H1 (cell line): ENCODE measurements at regions not wholly inside any gene's neighbourhood (a gene's known extent, or its start where the extent isn't known, plus 50 kb on each side); places are given as distances from the start of the nearest gene placed in this dataset.

ENCODE experiments used
- CTCF ChIA-PET: fragments of 300-600 bp; sonication (Branson Sonifier 250); formaldehyde crosslinking; loops from one replicate; lab custom pipeline; 2021; ENCODE audit not compliant: partially characterized antibody; lab: Charles Lee
- POLR2A ChIA-PET: fragments of 300-600 bp; sonication (Branson Sonifier 250); formaldehyde crosslinking; loops from one replicate; lab custom pipeline; 2021; ENCODE audit warnings: inconsistent platforms; ENCODE audit not compliant: partially characterized antibody; lab: Charles Lee
- DNase-seq, 2 experiments: peaks; one replicate each; pipeline versions ENCODE4 v3.0.0 to v3.0.0-alpha.2; 2010 to 2022; ENCODE audit warnings: low spot score in 2 of 2, low read depth in 1 of 2, mixed read lengths in 1 of 2
- FAIRE-seq: peaks from 2 replicates; lab custom pipeline; 2011; peaks lifted over from hg19 to GRCh38; lab: Jason Lieb, UNC
- H2AFZ ChIP-seq: 2 replicates; pipeline ENCODE4 v1.8.1; 2012; ENCODE audit warnings: low read length, inconsistent platforms
- H2AK5ac ChIP-seq: 2 replicates; pipeline ENCODE4 v1.6.1; 2013; ENCODE audit warnings: low read depth, low read length
- H2BK120ac ChIP-seq: replicated peaks from 2 replicates; pipeline ENCODE3; 2013; ENCODE audit warnings: low read depth, low read length, inconsistent platforms
- H2BK12ac ChIP-seq: 2 replicates; pipeline ENCODE4 v1.6.1; 2013; ENCODE audit warnings: low read depth, low read length
- H2BK15ac ChIP-seq: 2 replicates; pipeline ENCODE4 v1.6.1; 2013; ENCODE audit warnings: low read length
- H2BK20ac ChIP-seq: 2 replicates; pipeline ENCODE4 v1.6.1; 2013; ENCODE audit warnings: low read length
- H2BK5ac ChIP-seq: 2 replicates; pipeline ENCODE4 v1.6.1; 2013; ENCODE audit warnings: low read depth, low read length
- H3K14ac ChIP-seq: 2 replicates; pipeline ENCODE4 v1.6.1; 2013; ENCODE audit warnings: inconsistent platforms; ENCODE audit not compliant: insufficient read length
- H3K18ac ChIP-seq: 2 replicates; pipeline ENCODE4 v1.6.1; 2013; ENCODE audit warnings: low read length; ENCODE audit errors: extremely low read depth
- H3K23ac ChIP-seq: 2 replicates; pipeline ENCODE4 v1.6.1; 2013; ENCODE audit warnings: inconsistent platforms; ENCODE audit not compliant: insufficient read length
- H3K23me2 ChIP-seq: 2 replicates; pipeline ENCODE4 v1.6.1; 2013; ENCODE audit warnings: low read depth, low read length
- H3K27ac ChIP-seq: 2 replicates; pipeline ENCODE4 v1.6.1; 2011; ENCODE audit warnings: low read depth, low read length, inconsistent platforms
- H3K27me3 ChIP-seq, 4 experiments: replicated peaks in 1 of 4; 1 replicate in 1 of 4; 2 replicates in 3 of 4; pipeline versions ENCODE4 v1.6.1 to v1.8.1; 2011 to 2013; ENCODE audit warnings: low read length in 3 of 4, mild to moderate bottlenecking in 3 of 4, inconsistent platforms in 2 of 4, mixed read lengths in 2 of 4, moderate library complexity in 1 of 4; ENCODE audit not compliant: control insufficient read depth in 3 of 4, insufficient read depth in 3 of 4; ENCODE audit errors: extremely low read depth in 1 of 4
- H3K36me3 ChIP-seq, 4 experiments: 2 replicates each; pipeline versions ENCODE4 v1.6.1 to v1.8.1; 2011 to 2013; ENCODE audit warnings: mild to moderate bottlenecking in 4 of 4, low read length in 3 of 4, moderate library complexity in 2 of 4, control low read depth in 1 of 4, inconsistent platforms in 1 of 4; ENCODE audit not compliant: insufficient read depth in 4 of 4, control insufficient read depth in 2 of 4
- H3K4ac ChIP-seq: replicated peaks from 2 replicates; pipeline ENCODE3; 2013; ENCODE audit warnings: low read length, low read depth, mixed read lengths, inconsistent platforms; ENCODE audit not compliant: insufficient read length
- H3K4me1 ChIP-seq, 4 experiments: replicated peaks in 1 of 4; 1 replicate in 1 of 4; 2 replicates in 3 of 4; pipeline versions ENCODE4 v1.6.1 to v1.8.1; 2011 to 2013; ENCODE audit warnings: low read length in 3 of 4, inconsistent platforms in 2 of 4, mixed read lengths in 1 of 4; ENCODE audit not compliant: insufficient read depth in 4 of 4, control insufficient read depth in 3 of 4
- H3K4me2 ChIP-seq, 2 experiments: 2 replicates each; pipeline versions ENCODE4 v1.6.1 to v1.8.1; 2011 to 2013; ENCODE audit warnings: low read depth in 2 of 2, low read length in 2 of 2, control low read depth in 1 of 2, inconsistent platforms in 1 of 2, mild to moderate bottlenecking in 1 of 2; ENCODE audit not compliant: insufficient read depth in 1 of 2
- H3K4me3 ChIP-seq, 4 experiments: fragments of 200-600, 300-600 bp in 1 of 4; sonication (generic), shearing (Covaris generic), sonication (Bioruptor Twin) in 1 of 4; 2 replicates each; pipeline versions ENCODE4 v1.5.1 to v1.8.1; 2011 to 2016; ENCODE audit warnings: low read length in 4 of 4, low read depth in 3 of 4, control low read depth in 2 of 4, inconsistent platforms in 2 of 4, mild to moderate bottlenecking in 2 of 4, mixed read lengths in 1 of 4, moderate library complexity in 1 of 4; ENCODE audit not compliant: insufficient read depth in 2 of 4; ENCODE audit errors: extremely low read depth in 1 of 4
- H3K56ac ChIP-seq: replicated peaks from 2 replicates; pipeline ENCODE3; 2013; ENCODE audit warnings: low read depth, mild to moderate bottlenecking, mixed read lengths, low read length, inconsistent platforms; ENCODE audit not compliant: insufficient read length
- H3K79me1 ChIP-seq: 2 replicates; pipeline ENCODE4 v1.6.1; 2013; ENCODE audit warnings: low read depth, low read length, control low read depth
- H3K79me2 ChIP-seq, 2 experiments: 2 replicates each; pipeline versions ENCODE4 v1.6.1 to v1.8.1; 2012 to 2013; ENCODE audit warnings: low read length in 2 of 2, mild to moderate bottlenecking in 2 of 2, inconsistent platforms in 1 of 2; ENCODE audit not compliant: insufficient read depth in 2 of 2, control insufficient read depth in 1 of 2
- H3K9ac ChIP-seq, 4 experiments: replicated peaks in 1 of 4; 1 replicate in 1 of 4; 2 replicates in 3 of 4; pipeline versions ENCODE4 v1.6.1 to v1.8.1; 2011 to 2013; ENCODE audit warnings: low read depth in 3 of 4, low read length in 3 of 4, control low read depth in 2 of 4, mild to moderate bottlenecking in 2 of 4, moderate library complexity in 2 of 4, inconsistent platforms in 1 of 4; ENCODE audit errors: extremely low read depth in 1 of 4
- H3K9me3 ChIP-seq, 2 experiments: 2 replicates each; pipeline versions ENCODE4 v1.6.1 to v1.8.1; 2012 to 2013; ENCODE audit warnings: mild to moderate bottlenecking in 2 of 2, moderate library complexity in 2 of 2, control low read depth in 1 of 2, inconsistent platforms in 1 of 2, low read depth in 1 of 2, low read length in 1 of 2, mixed read lengths in 1 of 2; ENCODE audit not compliant: insufficient read depth in 2 of 2
- H4K20me1 ChIP-seq, 2 experiments: replicated peaks in 1 of 2; 2 replicates each; pipeline versions ENCODE3 to v1.8.1; 2011 to 2013; ENCODE audit warnings: inconsistent platforms in 2 of 2, low read length in 2 of 2, mild to moderate bottlenecking in 1 of 2; ENCODE audit not compliant: insufficient read depth in 2 of 2, control insufficient read depth in 1 of 2
- H4K5ac ChIP-seq: 2 replicates; pipeline ENCODE4 v1.6.1; 2013; ENCODE audit warnings: low read length, low read depth, mixed read lengths, inconsistent platforms; ENCODE audit not compliant: insufficient read length
- H4K8ac ChIP-seq: 2 replicates; pipeline ENCODE4 v1.8.0; 2013; ENCODE audit warnings: mild to moderate bottlenecking, moderate library complexity, low read length, inconsistent platforms; ENCODE audit not compliant: insufficient read depth; ENCODE audit errors: extremely low read depth
- H4K91ac ChIP-seq: replicated peaks from 2 replicates; pipeline ENCODE3; 2013; ENCODE audit warnings: low read length, mixed read lengths, inconsistent platforms; ENCODE audit not compliant: insufficient read length
- BACH1 ChIP-seq: IDR thresholded peaks from 2 replicates; pipeline ENCODE4 v1.6.1; 2012; ENCODE audit warnings: low read length, improper control_type of control experiment
- HDAC6 ChIP-seq: IDR thresholded peaks from one replicate; pipeline ENCODE4 v1.7.1; 2012; ENCODE audit warnings: low read depth, mild to moderate bottlenecking, inconsistent platforms, low read length, moderate library complexity
- PHF8 ChIP-seq: fragments of 200-600 bp; sonication (generic); conservative IDR thresholded peaks from 2 replicates; pipeline ENCODE4 v1.7.1; 2012; ENCODE audit warnings: low read depth, mild to moderate bottlenecking, inconsistent platforms, low read length, moderate library complexity
- RBBP5 ChIP-seq: IDR thresholded peaks from 2 replicates; pipeline ENCODE4 v1.7.1; 2012; ENCODE audit warnings: low read depth, mild to moderate bottlenecking, inconsistent platforms, low read length, moderate library complexity, borderline replicate concordance
- SAP30 ChIP-seq: fragments of 300-600 bp; sonication (generic); IDR thresholded peaks from 2 replicates; pipeline ENCODE4 v1.7.1; 2012; ENCODE audit warnings: low read length, moderate library complexity, mild to moderate bottlenecking, inconsistent platforms; ENCODE audit not compliant: insufficient read depth, insufficient replicate concordance
- SIN3A ChIP-seq, 2 experiments: IDR thresholded peaks in 1 of 2; conservative IDR thresholded peaks in 1 of 2; 2 replicates each; pipeline ENCODE4 v1.6.1; 2011 to 2012; ENCODE audit warnings: low read length in 2 of 2, improper control_type of control experiment in 1 of 2, low read depth in 1 of 2, mild to moderate bottlenecking in 1 of 2
- SP2 ChIP-seq: IDR thresholded peaks from 2 replicates; pipeline ENCODE4 v1.6.1; 2012; ENCODE audit warnings: mild to moderate bottlenecking, low read length, inconsistent platforms
- TCF12 ChIP-seq: IDR thresholded peaks from 2 replicates; pipeline ENCODE4 v1.6.1; 2011; ENCODE audit warnings: low read depth, mild to moderate bottlenecking, low read length
- ZNF274 ChIP-seq: IDR thresholded peaks from 2 replicates; pipeline ENCODE4 v1.7.0; 2012; ENCODE audit warnings: low read length, borderline replicate concordance; ENCODE audit errors: extremely low read depth
- WGBS, 2 experiments: shearing (Covaris generic) in 1 of 2; methylation state at CpG; one replicate each; pipeline versions ENCODE4 v1.1.6 to v1.1.7; 2013 to 2015; ENCODE audit warnings: low lambda C conversion rate in 2 of 2, mixed read lengths in 2 of 2, inconsistent platforms in 1 of 2, low coverage in 1 of 2, missing lambda C conversion rate in 1 of 2; ENCODE audit not compliant: insufficient replicate concordance in 2 of 2, insufficient coverage in 1 of 2, insufficient read length in 1 of 2; ENCODE audit errors: extremely low coverage in 1 of 2, missing lambda C conversion rate in 1 of 2; 5-methylcytosine and 5-hydroxymethylcytosine counted together

DNA sequence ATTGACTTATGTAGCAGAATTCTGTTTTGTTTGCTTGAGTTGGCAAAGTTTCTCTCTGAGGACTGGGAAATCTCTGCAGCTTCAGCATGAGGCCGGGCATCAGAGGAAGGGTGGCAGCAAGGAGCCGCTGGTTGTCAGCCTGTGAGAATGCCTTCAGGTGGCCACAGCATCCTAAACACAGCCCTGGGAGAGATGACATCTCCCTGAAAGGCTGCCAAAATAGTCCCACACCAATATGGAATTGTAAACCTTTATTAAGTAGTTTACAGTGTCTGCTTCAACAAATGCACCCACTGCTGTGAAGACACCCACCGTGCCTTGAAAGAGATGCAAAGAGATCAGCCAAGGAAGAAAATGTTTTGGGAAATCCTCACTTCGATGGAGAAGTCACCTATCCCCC lies 609.7 kb upstream of the ARRDC4 start:
- Histone ChIP-seq H3K4me1 (peaks cover 2 to 8% (median 7%) of the 10 kb centered on the region in 4 experiments), H3K27me3 (no peaks in the 10 kb centered on the region), H2AFZ (no peak overlapping the region), H3K9ac (no peak overlapping the region), H2AK5ac (no peak overlapping the region), H3K18ac (no peak overlapping the region), H2BK15ac (no peak overlapping the region), H4K5ac (no peak overlapping the region), H2BK20ac (no peak overlapping the region), H3K14ac (no peak overlapping the region), H2BK120ac (no peak overlapping the region), H3K9me3 (peaks cover 0 to 3% of the 10 kb centered on the region in 2 experiments; a peak in 1 of 4 replicates), H3K36me3 (no peaks in the 10 kb centered on the region), H3K56ac (no peak overlapping the region), H3K27ac (no peak overlapping the region), H3K4me2 (peak overlapping the region in 1 of 2 experiments; percentile 18; a peak in 1 of 4 replicates), H3K23ac (no peak overlapping the region), H3K4ac (no peak overlapping the region), H4K8ac (no peak overlapping the region), H4K91ac (no peak overlapping the region), H3K4me3 (no peak overlapping the region), H3K79me1 (no peaks in the 10 kb centered on the region), H3K23me2 (no peaks in the 10 kb centered on the region), H2BK5ac (no peak overlapping the region), H4K20me1 (no peaks in the 10 kb centered on the region), H2BK12ac (no peak overlapping the region), H3K79me2 (no peaks in the 10 kb centered on the region)
- POLR2A ChIA-PET = interaction anchor here (0.9 kb wide), 1 partner anchor 16 kb away, joined by 3 read pairs; no protein-coding TSS in a partner anchor
- DNase-seq (no peak), FAIRE-seq (peak; percentile 65)
- CTCF ChIA-PET = interaction anchor here (1.2 kb wide), 1 partner anchor 95 kb away, joined by 3 read pairs; no protein-coding TSS in a partner anchor
- 69% methylated on average over 4 of the region's 4 CpGs; no CpG with 5 or more reads in 1 of the 2 experiments for WGBS, 2 experiments
- TF ChIP-seq SAP30 = no peak
- TF ChIP-seq SP2 = no peak
- no peak for TF ChIP-seq ZNF274
- no peak for TF ChIP-seq RBBP5
- no peak for TF ChIP-seq TCF12
- no peak for TF ChIP-seq BACH1
- no peak for TF ChIP-seq PHF8
- TF ChIP-seq HDAC6 = no peak
- no peak for TF ChIP-seq SIN3A (conservative IDR thresholded peaks at IDR 0.05 in 1 of 2, IDR thresholded peaks at IDR 0.05 in 1 of 2; ENCODE audit: low read depth in 1 of 2, low read length in 2 of 2)
